Skeletal muscle cell (primary cell): ENCODE measurements at regions not wholly inside any gene's neighbourhood (a gene's known extent, or its start where the extent isn't known, plus 50 kb on each side); places are given as distances from the start of the nearest gene placed in this dataset.

Source experiments
- DNase-seq: peaks from one replicate; pipeline ENCODE4 v3.0.0-alpha.2; 2010; ENCODE audit warnings: low read depth
- H3K4me3 ChIP-seq: 2 replicates; pipeline ENCODE4 v1.5.1; 2011; ENCODE audit warnings: low read depth, mild to moderate bottlenecking, control low read depth, low read length, moderate library complexity

- DNase-seq: no peak
- H3K4me3 ChIP-seq: no peak overlapping the region
Observed at GRCh38 chr20:56933331-56933698, 304.2 kb downstream of the TFAP2C start.

- no peak overlapping the region for H3K4me3 ChIP-seq
- no peak for DNase-seq
Observed at GRCh38 chr20:56934888-56935287, 305.8 kb downstream of the TFAP2C start.

GRCh38 chr20:56940466-56940865, 311.4 kb downstream of the TFAP2C start:
- no peak overlapping the region for H3K4me3 ChIP-seq
- no peak for DNase-seq

- no peak for DNase-seq
Observed at GRCh38 chr20:56941101-56941686, 312.1 kb downstream of the TFAP2C start.

GRCh38 chr20:56943946-56944945, 315.1 kb downstream of the TFAP2C start:
- no peak overlapping the region for H3K4me3 ChIP-seq
- no peak for DNase-seq

More at GRCh38 chr20:56941101-56941686, 312.1 kb downstream of the TFAP2C start:
- H3K4me3 ChIP-seq: no peak overlapping the region

GRCh38 chr20:56945057-56945456, 316.0 kb downstream of the TFAP2C start:
- H3K4me3 ChIP-seq: no peak overlapping the region
- no peak for DNase-seq

GRCh38 chr20:56945901-56946300, 316.8 kb downstream of the TFAP2C start:
- H3K4me3 ChIP-seq: no peak overlapping the region
- DNase-seq: no peak

GRCh38 chr20:56949318-56949717, 317.1 kb downstream of the BMP7 start:
- DNase-seq: no peak
- H3K4me3 ChIP-seq: no peak overlapping the region

GRCh38 chr20:56952258-56953047, 314.0 kb downstream of the BMP7 start:
- H3K4me3 ChIP-seq: no peak overlapping the region
- DNase-seq: no peak

GRCh38 chr20:56953048-56953586, 313.3 kb downstream of the BMP7 start:
- no peak for DNase-seq
- H3K4me3 ChIP-seq: no peak overlapping the region

- no peak for DNase-seq
- no peak overlapping the region for H3K4me3 ChIP-seq
Observed at GRCh38 chr20:56954797-56955196, 311.6 kb downstream of the BMP7 start.

GRCh38 chr20:56955680-56956079, 310.8 kb downstream of the BMP7 start:
- DNase-seq: no peak
- H3K4me3 ChIP-seq: no peak overlapping the region

GRCh38 chr20:56956534-56956933, 309.9 kb downstream of the BMP7 start:
- no peak overlapping the region for H3K4me3 ChIP-seq
- no peak for DNase-seq

GRCh38 chr20:56957737-56958553, 308.5 kb downstream of the BMP7 start:
- DNase-seq: no peak

GRCh38 chr20:56964901-56965300, 301.5 kb downstream of the BMP7 start:
- no peak overlapping the region for H3K4me3 ChIP-seq
- no peak for DNase-seq

More at GRCh38 chr20:56957737-56958553, 308.5 kb downstream of the BMP7 start:
- no peak overlapping the region for H3K4me3 ChIP-seq

- no peak for DNase-seq
- no peak overlapping the region for H3K4me3 ChIP-seq
Observed at GRCh38 chr20:56967916-56968315, 298.5 kb downstream of the BMP7 start.

- DNase-seq: no peak
- no peak overlapping the region for H3K4me3 ChIP-seq
Observed at GRCh38 chr20:56968376-56969048, 297.9 kb downstream of the BMP7 start.

GRCh38 chr20:56974499-56975250, 291.8 kb downstream of the BMP7 start:
- DNase-seq: peak; percentile 1
- no peak overlapping the region for H3K4me3 ChIP-seq
